AG10803 (cell line): ENCODE measurements at regions not wholly inside any gene's neighbourhood (a gene's known extent, or its start where the extent isn't known, plus 50 kb on each side); places are given as distances from the start of the nearest gene placed in this dataset.

ENCODE experiments used
- DNase-seq: peaks from one replicate; pipeline ENCODE4 v3.0.0; 2010; ENCODE audit warnings: low read depth
- H3K4me3 ChIP-seq: 2 replicates; pipeline ENCODE4 v1.5.1; 2011; ENCODE audit warnings: mild to moderate bottlenecking, low read length, control low read depth
- TF ChIP-seq, protein P1 (sequence below): conservative IDR thresholded peaks from 2 replicates; pipeline ENCODE4 v1.5.1; 2011; ENCODE audit warnings: mild to moderate bottlenecking, low read length, control low read depth, inconsistent platforms

DNA sequence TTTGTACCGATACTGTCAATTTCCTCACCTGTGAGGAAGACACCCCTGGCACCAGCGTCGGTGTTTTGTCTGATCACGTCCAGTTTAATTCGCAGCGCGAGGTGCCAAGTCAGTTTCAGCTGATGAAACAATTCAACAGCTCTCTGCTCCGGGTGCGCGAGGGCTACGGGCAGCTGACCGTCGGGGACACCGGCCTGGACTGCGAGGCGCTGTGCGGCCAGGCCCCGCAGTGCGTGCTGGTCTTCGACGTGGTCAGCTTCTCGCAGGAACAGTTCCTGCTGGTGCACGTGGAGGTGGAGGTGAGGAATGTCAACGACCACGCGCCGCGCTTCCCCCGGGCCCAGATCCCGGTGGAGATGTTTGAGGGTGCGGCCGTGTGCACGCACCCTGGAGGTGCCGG is 171.5 kb downstream of the OLFM4 start:
- no peak overlapping the region for H3K4me3 ChIP-seq
- TF ChIP-seq, protein P1, sequence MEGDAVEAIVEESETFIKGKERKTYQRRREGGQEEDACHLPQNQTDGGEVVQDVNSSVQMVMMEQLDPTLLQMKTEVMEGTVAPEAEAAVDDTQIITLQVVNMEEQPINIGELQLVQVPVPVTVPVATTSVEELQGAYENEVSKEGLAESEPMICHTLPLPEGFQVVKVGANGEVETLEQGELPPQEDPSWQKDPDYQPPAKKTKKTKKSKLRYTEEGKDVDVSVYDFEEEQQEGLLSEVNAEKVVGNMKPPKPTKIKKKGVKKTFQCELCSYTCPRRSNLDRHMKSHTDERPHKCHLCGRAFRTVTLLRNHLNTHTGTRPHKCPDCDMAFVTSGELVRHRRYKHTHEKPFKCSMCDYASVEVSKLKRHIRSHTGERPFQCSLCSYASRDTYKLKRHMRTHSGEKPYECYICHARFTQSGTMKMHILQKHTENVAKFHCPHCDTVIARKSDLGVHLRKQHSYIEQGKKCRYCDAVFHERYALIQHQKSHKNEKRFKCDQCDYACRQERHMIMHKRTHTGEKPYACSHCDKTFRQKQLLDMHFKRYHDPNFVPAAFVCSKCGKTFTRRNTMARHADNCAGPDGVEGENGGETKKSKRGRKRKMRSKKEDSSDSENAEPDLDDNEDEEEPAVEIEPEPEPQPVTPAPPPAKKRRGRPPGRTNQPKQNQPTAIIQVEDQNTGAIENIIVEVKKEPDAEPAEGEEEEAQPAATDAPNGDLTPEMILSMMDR = no peak
- DNase-seq = no peak

GRCh38 chr13:53200498-53201453 is 172.2 kb downstream of the OLFM4 start:
- TF ChIP-seq, protein P1 = peak; percentile 35
- H3K4me3 ChIP-seq = no peak overlapping the region
- peak; percentile 7 for DNase-seq

GRCh38 chr13:53201454-53202225 is 173.0 kb downstream of the OLFM4 start:
- no peak overlapping the region for H3K4me3 ChIP-seq
- TF ChIP-seq, protein P1 = no peak
- no peak for DNase-seq

- no peak overlapping the region for H3K4me3 ChIP-seq
- DNase-seq = no peak
- TF ChIP-seq, protein P1 = no peak
These were observed 176.0 kb downstream of the OLFM4 start for GRCh38 chr13:53204598-53204997.

DNA sequence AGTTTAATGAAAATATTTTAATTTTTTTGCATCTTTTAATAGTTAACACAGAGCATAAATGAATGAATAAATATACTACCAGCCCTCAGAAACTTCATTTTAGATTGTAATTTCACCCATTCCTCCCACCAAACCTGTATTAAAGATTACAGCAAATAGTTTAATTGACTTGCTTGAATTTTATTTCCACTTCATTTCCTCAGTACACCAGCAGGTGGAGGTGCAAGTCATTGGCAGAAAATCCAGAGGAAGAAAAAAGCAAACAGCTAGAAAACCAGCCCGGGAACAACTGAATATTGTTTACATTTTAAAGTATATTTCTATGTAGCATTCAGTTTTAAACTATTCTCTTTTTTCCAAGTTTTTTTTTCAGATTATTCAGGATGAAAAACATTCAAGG is 177.8 kb downstream of the OLFM4 start:
- H3K4me3 ChIP-seq = no peak overlapping the region
- TF ChIP-seq, protein P1 = peak; percentile 39
- no peak for DNase-seq

DNA sequence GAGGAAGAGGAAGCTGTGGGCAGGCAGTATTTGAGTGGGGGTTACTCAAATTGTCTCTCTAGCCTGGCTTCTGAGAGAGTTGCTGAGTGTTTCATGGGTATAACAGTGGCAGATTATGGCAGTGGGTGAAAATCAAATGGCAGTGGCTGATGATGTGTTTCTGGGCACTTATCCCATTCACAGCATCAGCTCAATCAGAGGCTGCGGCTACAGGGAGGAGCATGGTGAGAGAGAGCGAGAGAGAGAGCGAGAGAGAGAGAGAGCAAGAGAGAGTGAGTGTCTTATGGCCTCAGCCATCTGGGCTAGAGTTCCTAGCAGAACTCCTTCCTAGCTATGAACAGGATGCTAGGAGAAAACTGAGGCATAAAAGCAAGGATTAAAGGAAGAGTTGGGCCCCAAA is 178.9 kb downstream of the OLFM4 start:
- no peak overlapping the region for H3K4me3 ChIP-seq
- TF ChIP-seq, protein P1 = no peak
- no peak for DNase-seq
